ENCODE measurements at regions not wholly inside any gene's neighbourhood (a gene's known extent, or its start where the extent isn't known, plus 50 kb on each side); places are given as distances from the start of the nearest gene placed in this dataset.

- TF ChIP-seq POLR2A (IDR thresholded peaks at IDR 0.05; ENCODE audit: low read depth, low read length) = no peak
- no peak for TF ChIP-seq TAF1 (IDR thresholded peaks at IDR 0.05; ENCODE audit: low read depth, low read length)
- no peak for TF ChIP-seq POU2F2 (IDR thresholded peaks at IDR 0.05; ENCODE audit: low read depth, low read length)
- TF ChIP-seq POLR2AphosphoS5 (IDR thresholded peaks at IDR 0.05; ENCODE audit: low read depth, low read length) = no peak
- no peak for TF ChIP-seq SPI1 (IDR thresholded peaks at IDR 0.05; ENCODE audit: low read depth, low read length)
- TF ChIP-seq PAX5 (IDR thresholded peaks at IDR 0.05; ENCODE audit: insufficient read depth, low read length, severe bottlenecking) = no peak
Measured at GRCh38 chr20:41833739-41834138, 215.6 kb upstream of the CHD6 start.

All from GM12891 (cell line).